ENCODE measurements at regions not wholly inside any gene's neighbourhood (a gene's known extent, or its start where the extent isn't known, plus 50 kb on each side); places are given as distances from the start of the nearest gene placed in this dataset.

DNA sequence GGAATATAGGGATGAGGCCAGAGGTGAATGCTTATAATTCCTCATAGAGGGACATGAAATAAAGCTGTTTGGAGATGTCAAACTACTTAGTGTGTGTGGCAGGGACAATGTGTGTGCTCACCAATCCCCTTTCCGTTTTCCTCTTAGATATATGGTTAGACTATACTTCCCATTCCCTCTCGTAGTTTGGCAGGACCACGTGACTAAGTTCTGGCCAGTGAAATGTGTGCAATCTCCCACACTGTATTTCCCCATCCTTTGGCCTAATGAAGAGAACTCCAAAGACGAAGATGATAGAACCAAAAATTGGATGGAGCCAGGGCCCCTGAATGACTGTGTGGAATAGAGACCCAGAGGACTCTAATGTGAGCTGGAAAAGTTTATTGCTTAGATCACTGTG, 233.4 kb upstream of the KLF4 start:
- TF ChIP-seq, protein P1, sequence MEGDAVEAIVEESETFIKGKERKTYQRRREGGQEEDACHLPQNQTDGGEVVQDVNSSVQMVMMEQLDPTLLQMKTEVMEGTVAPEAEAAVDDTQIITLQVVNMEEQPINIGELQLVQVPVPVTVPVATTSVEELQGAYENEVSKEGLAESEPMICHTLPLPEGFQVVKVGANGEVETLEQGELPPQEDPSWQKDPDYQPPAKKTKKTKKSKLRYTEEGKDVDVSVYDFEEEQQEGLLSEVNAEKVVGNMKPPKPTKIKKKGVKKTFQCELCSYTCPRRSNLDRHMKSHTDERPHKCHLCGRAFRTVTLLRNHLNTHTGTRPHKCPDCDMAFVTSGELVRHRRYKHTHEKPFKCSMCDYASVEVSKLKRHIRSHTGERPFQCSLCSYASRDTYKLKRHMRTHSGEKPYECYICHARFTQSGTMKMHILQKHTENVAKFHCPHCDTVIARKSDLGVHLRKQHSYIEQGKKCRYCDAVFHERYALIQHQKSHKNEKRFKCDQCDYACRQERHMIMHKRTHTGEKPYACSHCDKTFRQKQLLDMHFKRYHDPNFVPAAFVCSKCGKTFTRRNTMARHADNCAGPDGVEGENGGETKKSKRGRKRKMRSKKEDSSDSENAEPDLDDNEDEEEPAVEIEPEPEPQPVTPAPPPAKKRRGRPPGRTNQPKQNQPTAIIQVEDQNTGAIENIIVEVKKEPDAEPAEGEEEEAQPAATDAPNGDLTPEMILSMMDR (IDR thresholded peaks at IDR 0.05) = no peak
- ATAC-seq (peak in 1 of 2 donors; percentile 43), DNase-seq (no peak)
- H3K4me3 ChIP-seq = no peak overlapping the region
- no peaks in the 10 kb centered on the region for H3K4me1 ChIP-seq
- H3K27me3 ChIP-seq (ENCODE audit: low read depth) = no peaks in the 10 kb centered on the region
- H3K9me3 ChIP-seq = peaks cover 2% of the 10 kb centered on the region
- H3K27ac ChIP-seq = no peak overlapping the region
- intact Hi-C loops (cut with DNase I) = no loop called here
- H3K36me3 ChIP-seq = no peaks in the 10 kb centered on the region

DNA sequence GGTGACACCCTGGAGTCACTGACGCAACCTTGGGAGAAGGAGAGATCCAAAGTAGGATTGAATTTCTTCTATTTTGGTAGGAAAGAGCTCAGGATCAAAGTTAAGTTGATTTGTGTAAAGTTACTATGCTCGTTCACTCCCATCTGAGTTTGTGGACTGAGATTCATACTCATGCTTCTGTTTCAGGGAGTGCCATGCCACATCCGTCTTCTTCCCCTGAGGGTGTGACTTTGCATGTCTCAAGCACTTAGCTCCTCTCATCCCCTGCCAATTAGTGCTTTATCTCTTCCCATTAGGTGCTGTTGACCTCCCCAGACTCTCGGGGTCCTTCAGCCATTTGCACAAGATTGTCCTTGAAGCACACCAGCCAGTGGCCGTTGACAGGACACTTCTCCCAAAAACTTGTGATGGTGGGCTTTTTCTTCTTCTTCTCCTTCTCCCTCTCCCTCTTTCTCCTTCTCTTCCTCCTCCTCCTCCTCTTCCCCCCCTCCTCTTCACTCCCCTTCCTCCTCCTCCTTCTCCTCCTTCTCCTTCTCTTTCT, 232.2 kb upstream of the KLF4 start:
- intact Hi-C loops (cut with DNase I) = no loop called here
- Histone ChIP-seq H3K27ac (no peak overlapping the region), H3K4me3 (no peak overlapping the region), H3K9me3 (peaks cover 2% of the 10 kb centered on the region), H3K4me1 (no peaks in the 10 kb centered on the region), H3K36me3 (no peaks in the 10 kb centered on the region), H3K27me3 (ENCODE audit: low read depth) (no peaks in the 10 kb centered on the region)
- TF ChIP-seq, protein P1 (IDR thresholded peaks at IDR 0.05) = no peak
- ATAC-seq (no peak), DNase-seq (no peak)

DNA sequence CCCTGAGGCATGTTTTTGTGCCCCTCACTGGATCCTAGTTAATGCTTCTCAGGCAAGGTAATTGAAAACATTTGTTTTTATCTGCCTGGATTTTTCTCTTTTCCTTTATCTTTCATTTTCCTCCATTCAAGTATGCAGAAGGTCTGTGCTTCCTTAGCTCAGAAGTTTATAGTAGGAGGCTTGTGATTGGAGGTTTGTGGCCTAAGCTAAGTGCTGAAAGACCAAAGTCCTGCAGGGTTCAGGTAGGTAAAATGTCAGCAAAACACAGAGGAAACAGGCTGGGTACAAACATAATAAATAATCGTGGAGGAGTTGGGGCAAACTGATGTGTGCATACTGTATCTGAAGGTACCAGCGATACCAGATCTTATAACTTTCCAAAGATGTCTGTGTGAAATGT, 230.9 kb upstream of the KLF4 start:
- Histone ChIP-seq H3K4me1 (no peaks in the 10 kb centered on the region), H3K27me3 (ENCODE audit: low read depth) (no peaks in the 10 kb centered on the region), H3K4me3 (no peak overlapping the region), H3K9me3 (peaks cover 2% of the 10 kb centered on the region), H3K36me3 (no peaks in the 10 kb centered on the region), H3K27ac (no peak overlapping the region)
- DNase-seq (no peak), ATAC-seq (no peak)
- TF ChIP-seq, protein P1 (IDR thresholded peaks at IDR 0.05) = no peak
- intact Hi-C loops (cut with DNase I) = no loop called here

DNA sequence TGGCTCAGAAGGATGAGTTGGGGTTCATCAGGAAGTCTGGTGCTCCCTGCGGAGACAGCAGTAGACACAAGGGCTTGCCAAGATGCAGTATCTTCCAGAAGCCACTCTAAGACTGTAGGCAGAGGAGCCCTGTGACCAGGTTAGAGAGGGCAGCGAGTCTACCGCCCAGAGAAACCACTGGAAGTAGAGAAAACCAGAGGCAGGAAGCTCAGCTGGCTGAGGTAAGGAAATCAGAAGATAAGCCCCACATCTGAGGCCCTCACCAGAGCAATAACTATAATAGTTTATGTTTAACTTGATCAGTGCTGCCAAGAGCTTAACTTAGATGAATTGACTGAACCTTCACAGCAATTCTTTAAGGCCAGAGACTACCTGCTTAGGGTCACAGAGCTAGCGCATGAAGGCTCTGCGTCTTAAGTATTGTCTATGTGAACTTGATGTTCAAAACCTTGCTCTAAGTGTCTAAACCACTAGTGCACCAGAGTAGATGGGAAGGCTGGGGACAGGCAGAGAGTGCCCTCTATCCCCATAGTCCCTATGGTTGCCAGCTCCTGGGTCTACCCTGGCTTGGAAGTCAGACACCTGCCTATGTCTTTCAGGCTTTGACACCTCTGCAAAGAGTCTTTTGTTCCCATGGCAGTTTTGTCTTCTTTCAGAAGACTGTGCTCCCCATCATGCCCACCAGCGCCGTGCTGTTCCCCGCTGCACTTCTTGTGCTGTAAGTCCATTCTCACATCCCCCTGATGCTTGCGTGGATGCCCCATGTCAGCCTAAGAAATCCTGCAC, 228.2 kb upstream of the KLF4 start:
- no peak overlapping the region for H3K27ac ChIP-seq
- no peak overlapping the region for H3K4me3 ChIP-seq
- ATAC-seq (no peak), DNase-seq (no peak)
- no peaks in the 10 kb centered on the region for H3K4me1 ChIP-seq
- H3K36me3 ChIP-seq = no peaks in the 10 kb centered on the region
- H3K27me3 ChIP-seq (ENCODE audit: low read depth) = no peaks in the 10 kb centered on the region
- TF ChIP-seq, protein P1 (IDR thresholded peaks at IDR 0.05) = no peak
- no peaks in the 10 kb centered on the region for H3K9me3 ChIP-seq
- intact Hi-C loops (cut with DNase I) = no loop called here

DNA sequence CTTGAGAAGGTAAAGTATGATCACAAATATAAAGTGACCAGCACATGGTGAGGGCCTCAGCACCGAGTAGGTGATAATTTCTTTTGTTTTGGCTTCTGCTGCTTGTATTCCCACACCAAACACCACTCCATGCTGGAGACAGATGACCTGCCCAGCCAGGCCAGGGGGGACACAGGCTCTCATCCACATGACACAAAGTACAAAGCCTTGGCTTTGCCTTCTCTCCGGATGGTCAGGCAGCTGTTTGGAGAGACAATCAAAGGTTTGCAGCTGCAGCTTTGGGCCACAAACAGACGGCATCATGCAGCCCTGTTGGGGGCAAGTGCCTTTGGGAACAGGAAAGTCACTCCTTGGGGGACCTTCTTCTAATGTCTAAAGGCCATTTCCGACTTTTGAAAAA, 226.2 kb upstream of the KLF4 start:
- Histone ChIP-seq H3K27ac (no peak overlapping the region), H3K9me3 (no peaks in the 10 kb centered on the region), H3K27me3 (ENCODE audit: low read depth) (no peaks in the 10 kb centered on the region), H3K4me3 (no peak overlapping the region), H3K4me1 (peaks cover 15% of the 10 kb centered on the region), H3K36me3 (no peaks in the 10 kb centered on the region)
- intact Hi-C loops (cut with DNase I) = no loop called here
- DNase-seq (no peak), ATAC-seq (no peak)
- TF ChIP-seq, protein P1 (IDR thresholded peaks at IDR 0.05) = no peak

Data from lower lobe of right lung (tissue), 2 donors.